ENCODE measurements at regions not wholly inside any gene's neighbourhood (a gene's known extent, or its start where the extent isn't known, plus 50 kb on each side); places are given as distances from the start of the nearest gene placed in this dataset.
"Not testable (repeated sequence)": the region's sequence is repeated elsewhere in the genome, so short reads cannot be mapped to it uniquely, and the experiment has no call there.

GRCh38 chr6:120759570-120759969 lies 574.7 kb downstream of the TBC1D32 start:
- H3K9me3 ChIP-seq = peaks cover 0 to 8% (median 3%) of the 10 kb centered on the region in 8 donors
- no peaks in the 10 kb centered on the region for H3K36me3 ChIP-seq
- no peak for TF ChIP-seq CTCF (IDR thresholded peaks at IDR 0.05 in 8 of 11, conservative IDR thresholded peaks at IDR 0.05 in 3 of 11)
- TF ChIP-seq POLR2AphosphoS5 (IDR thresholded peaks at IDR 0.05) = no peak
- no peak for TF ChIP-seq POLR2A (IDR thresholded peaks at IDR 0.05)
- 79 to 93% (median 84%) methylated on average over 1 of the region's 1 CpG for WGBS, 5 donors
- no peak overlapping the region for H3K27ac ChIP-seq
- intact Hi-C loops (cut with DNase I; ENCODE audit: low total_unique reads) = no loop called here
- H3K27me3 ChIP-seq (replicated peaks in 1 of 7) = no peaks in the 10 kb centered on the region
- H3K4me1 ChIP-seq = no peaks in the 10 kb centered on the region
- no peak for DNase-seq
- H3K4me3 ChIP-seq = no peak overlapping the region

GRCh38 chr6:120748574-120748973 lies 585.7 kb downstream of the TBC1D32 start:
- H3K27ac ChIP-seq; H3K4me1 ChIP-seq; H3K9me3 ChIP-seq; H3K36me3 ChIP-seq; H3K27me3 ChIP-seq (replicated peaks in 1 of 7); H3K4me3 ChIP-seq; intact Hi-C loops (cut with DNase I; ENCODE audit: low total_unique reads); DNase-seq: not testable (repeated sequence)
- WGBS, 5 donors = 75 to 96% (median 91%) methylated on average over 7 to 12 of the region's 12 CpGs; no CpG with 5 or more reads in 1 of the 5 donors

- no peaks in the 10 kb centered on the region for H3K36me3 ChIP-seq
- intact Hi-C loops (cut with DNase I; ENCODE audit: low total_unique reads) = no loop called here
Measured at GRCh38 chr6:120736740-120737139, 597.5 kb downstream of the TBC1D32 start.

GRCh38 chr6:120735641-120736040 lies 598.6 kb downstream of the TBC1D32 start:
- Histone ChIP-seq H3K4me3 (no peak overlapping the region), H3K27ac (no peak overlapping the region), H3K4me1 (no peaks in the 10 kb centered on the region), H3K27me3 (replicated peaks in 1 of 7) (no peaks in the 10 kb centered on the region), H3K9me3 (peaks cover 0 to 29% (median 22%) of the 10 kb centered on the region in 8 donors), H3K36me3 (no peaks in the 10 kb centered on the region)
- WGBS, 5 donors = 65 to 96% (median 77%) methylated on average over 2 of the region's 2 CpGs
- DNase-seq = no peak
- TF ChIP-seq POLR2A (IDR thresholded peaks at IDR 0.05) = no peak
- no peak for TF ChIP-seq CTCF (IDR thresholded peaks at IDR 0.05 in 8 of 11, conservative IDR thresholded peaks at IDR 0.05 in 3 of 11)
- no peak for TF ChIP-seq POLR2AphosphoS5 (IDR thresholded peaks at IDR 0.05)
- intact Hi-C loops (cut with DNase I; ENCODE audit: low total_unique reads) = no loop called here

More at GRCh38 chr6:120736740-120737139, 597.5 kb downstream of the TBC1D32 start:
- H3K27ac ChIP-seq = no peak overlapping the region
- WGBS, 5 donors = 87 to 98% (median 92%) methylated on average over 2 of the region's 2 CpGs
- TF ChIP-seq POLR2AphosphoS5 (IDR thresholded peaks at IDR 0.05) (no peak), POLR2A (IDR thresholded peaks at IDR 0.05) (no peak), CTCF (IDR thresholded peaks at IDR 0.05 in 8 of 11, conservative IDR thresholded peaks at IDR 0.05 in 3 of 11) (no peak)
- no peak overlapping the region for H3K4me3 ChIP-seq
- no peaks in the 10 kb centered on the region for H3K4me1 ChIP-seq
- no peak for DNase-seq
- peaks cover 0 to 18% (median 15%) of the 10 kb centered on the region in 8 donors for H3K9me3 ChIP-seq
- no peaks in the 10 kb centered on the region for H3K27me3 ChIP-seq (replicated peaks in 1 of 7)

- H3K27ac ChIP-seq = no peak overlapping the region
- no peaks in the 10 kb centered on the region for H3K27me3 ChIP-seq (replicated peaks in 1 of 7)
- H3K9me3 ChIP-seq = peaks cover 0 to 65% (median 41%) of the 10 kb centered on the region in 8 donors
- intact Hi-C loops (cut with DNase I; ENCODE audit: low total_unique reads) = no loop called here
- 75 to 90% (median 80%) methylated on average over 3 of the region's 3 CpGs for WGBS, 5 donors
- no peak overlapping the region for H3K4me3 ChIP-seq
- H3K36me3 ChIP-seq = no peaks in the 10 kb centered on the region
- H3K4me1 ChIP-seq = no peaks in the 10 kb centered on the region
- TF ChIP-seq CTCF (IDR thresholded peaks at IDR 0.05 in 8 of 11, conservative IDR thresholded peaks at IDR 0.05 in 3 of 11) (no peak), POLR2AphosphoS5 (IDR thresholded peaks at IDR 0.05) (no peak), POLR2A (IDR thresholded peaks at IDR 0.05) (no peak)
- no peak for DNase-seq
Measured at GRCh38 chr6:120711255-120711654, 623.0 kb downstream of the TBC1D32 start.

Data from spleen (tissue), 11 donors.